Neural progenitor cell (in vitro differentiated cells): ENCODE measurements at regions not wholly inside any gene's neighbourhood (a gene's known extent, or its start where the extent isn't known, plus 50 kb on each side); places are given as distances from the start of the nearest gene placed in this dataset.

Experiments used
- EZH2 ChIP-seq: fragments of 200-600 bp; sonication (generic); IDR thresholded peaks from 2 replicates; pipeline ENCODE4 v1.6.1; 2017; ENCODE audit warnings: antibody characterized with exemption, mild to moderate bottlenecking, moderate library complexity
- TF ChIP-seq, protein P1 (sequence below): fragments of 200-600 bp; sonication (generic); IDR thresholded peaks from 2 replicates; pipeline ENCODE4 v1.5.1; 2017; ENCODE audit warnings: antibody characterized with exemption, mild to moderate bottlenecking

DNA sequence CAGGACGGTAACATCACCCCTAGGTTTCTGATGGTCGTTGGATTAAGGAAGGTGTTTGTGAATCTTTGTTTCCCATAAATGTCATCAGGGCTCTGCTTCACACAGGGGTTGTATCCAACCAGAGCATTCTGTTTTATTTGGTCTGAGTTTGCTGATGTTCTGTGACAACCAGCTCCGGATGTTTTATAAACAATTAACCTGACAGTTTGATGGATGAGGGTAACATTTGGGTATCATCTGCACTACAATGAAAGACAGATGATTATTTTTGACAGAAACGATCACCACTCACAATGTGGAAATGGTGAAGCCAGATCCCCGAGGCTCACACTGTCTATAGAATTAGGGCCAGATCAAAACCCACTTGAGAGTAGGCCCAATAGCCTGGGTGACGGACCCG, 107.1 kb downstream of the CDC42EP3 start:
- TF ChIP-seq, protein P1, sequence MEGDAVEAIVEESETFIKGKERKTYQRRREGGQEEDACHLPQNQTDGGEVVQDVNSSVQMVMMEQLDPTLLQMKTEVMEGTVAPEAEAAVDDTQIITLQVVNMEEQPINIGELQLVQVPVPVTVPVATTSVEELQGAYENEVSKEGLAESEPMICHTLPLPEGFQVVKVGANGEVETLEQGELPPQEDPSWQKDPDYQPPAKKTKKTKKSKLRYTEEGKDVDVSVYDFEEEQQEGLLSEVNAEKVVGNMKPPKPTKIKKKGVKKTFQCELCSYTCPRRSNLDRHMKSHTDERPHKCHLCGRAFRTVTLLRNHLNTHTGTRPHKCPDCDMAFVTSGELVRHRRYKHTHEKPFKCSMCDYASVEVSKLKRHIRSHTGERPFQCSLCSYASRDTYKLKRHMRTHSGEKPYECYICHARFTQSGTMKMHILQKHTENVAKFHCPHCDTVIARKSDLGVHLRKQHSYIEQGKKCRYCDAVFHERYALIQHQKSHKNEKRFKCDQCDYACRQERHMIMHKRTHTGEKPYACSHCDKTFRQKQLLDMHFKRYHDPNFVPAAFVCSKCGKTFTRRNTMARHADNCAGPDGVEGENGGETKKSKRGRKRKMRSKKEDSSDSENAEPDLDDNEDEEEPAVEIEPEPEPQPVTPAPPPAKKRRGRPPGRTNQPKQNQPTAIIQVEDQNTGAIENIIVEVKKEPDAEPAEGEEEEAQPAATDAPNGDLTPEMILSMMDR: no peak
- TF ChIP-seq EZH2: no peak
